ENCODE measurements at regions not wholly inside any gene's neighbourhood (a gene's known extent, or its start where the extent isn't known, plus 50 kb on each side); places are given as distances from the start of the nearest gene placed in this dataset.

DNA sequence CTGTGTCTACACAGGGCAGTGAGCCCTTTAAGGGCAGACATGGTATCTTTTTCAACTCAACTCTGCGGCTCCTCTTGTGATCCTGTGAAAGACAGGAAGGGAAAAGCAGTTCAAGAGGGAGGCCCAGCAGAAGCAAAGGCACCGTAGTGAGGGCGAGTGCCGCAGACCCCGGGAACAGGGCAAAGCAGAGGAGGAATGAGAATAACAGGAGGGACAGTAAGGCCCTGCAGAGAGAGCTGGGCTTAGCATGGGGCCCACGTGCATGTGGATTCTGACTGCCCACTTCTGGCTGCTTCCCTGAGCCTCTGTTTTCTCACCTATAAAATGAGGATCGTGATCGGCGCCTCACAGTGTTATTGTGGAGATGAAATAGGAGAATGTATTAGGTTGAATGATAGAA lies 409.3 kb downstream of the PTPRU start:
- H3K4me3 ChIP-seq (ENCODE audit: low read depth, low read length): no peak overlapping the region
- TF ChIP-seq, protein P1, sequence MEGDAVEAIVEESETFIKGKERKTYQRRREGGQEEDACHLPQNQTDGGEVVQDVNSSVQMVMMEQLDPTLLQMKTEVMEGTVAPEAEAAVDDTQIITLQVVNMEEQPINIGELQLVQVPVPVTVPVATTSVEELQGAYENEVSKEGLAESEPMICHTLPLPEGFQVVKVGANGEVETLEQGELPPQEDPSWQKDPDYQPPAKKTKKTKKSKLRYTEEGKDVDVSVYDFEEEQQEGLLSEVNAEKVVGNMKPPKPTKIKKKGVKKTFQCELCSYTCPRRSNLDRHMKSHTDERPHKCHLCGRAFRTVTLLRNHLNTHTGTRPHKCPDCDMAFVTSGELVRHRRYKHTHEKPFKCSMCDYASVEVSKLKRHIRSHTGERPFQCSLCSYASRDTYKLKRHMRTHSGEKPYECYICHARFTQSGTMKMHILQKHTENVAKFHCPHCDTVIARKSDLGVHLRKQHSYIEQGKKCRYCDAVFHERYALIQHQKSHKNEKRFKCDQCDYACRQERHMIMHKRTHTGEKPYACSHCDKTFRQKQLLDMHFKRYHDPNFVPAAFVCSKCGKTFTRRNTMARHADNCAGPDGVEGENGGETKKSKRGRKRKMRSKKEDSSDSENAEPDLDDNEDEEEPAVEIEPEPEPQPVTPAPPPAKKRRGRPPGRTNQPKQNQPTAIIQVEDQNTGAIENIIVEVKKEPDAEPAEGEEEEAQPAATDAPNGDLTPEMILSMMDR (IDR thresholded peaks at IDR 0.05; ENCODE audit: low read depth, low read length): no peak

DNA sequence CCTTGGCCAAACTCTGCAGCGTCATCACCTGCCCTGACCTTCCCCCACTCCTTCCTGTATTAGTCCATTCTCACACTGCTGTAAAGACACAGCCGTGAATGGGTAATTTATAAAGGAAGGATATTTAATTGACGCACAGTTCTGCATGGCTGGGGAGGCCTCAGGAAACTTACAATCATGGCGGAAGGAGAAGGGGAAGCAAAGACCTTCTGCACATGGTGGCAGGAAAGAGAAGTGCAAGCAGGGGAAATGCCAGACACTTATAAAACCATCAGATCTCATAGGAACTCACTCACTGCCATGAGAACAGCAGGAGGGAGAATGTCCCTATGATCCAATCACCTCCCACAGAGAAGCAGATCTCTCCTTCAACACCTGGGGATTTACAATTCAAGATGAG lies 408.5 kb downstream of the PTPRU start:
- TF ChIP-seq, protein P1 (IDR thresholded peaks at IDR 0.05; ENCODE audit: low read depth, low read length): no peak
- H3K4me3 ChIP-seq (ENCODE audit: low read depth, low read length): no peak overlapping the region

DNA sequence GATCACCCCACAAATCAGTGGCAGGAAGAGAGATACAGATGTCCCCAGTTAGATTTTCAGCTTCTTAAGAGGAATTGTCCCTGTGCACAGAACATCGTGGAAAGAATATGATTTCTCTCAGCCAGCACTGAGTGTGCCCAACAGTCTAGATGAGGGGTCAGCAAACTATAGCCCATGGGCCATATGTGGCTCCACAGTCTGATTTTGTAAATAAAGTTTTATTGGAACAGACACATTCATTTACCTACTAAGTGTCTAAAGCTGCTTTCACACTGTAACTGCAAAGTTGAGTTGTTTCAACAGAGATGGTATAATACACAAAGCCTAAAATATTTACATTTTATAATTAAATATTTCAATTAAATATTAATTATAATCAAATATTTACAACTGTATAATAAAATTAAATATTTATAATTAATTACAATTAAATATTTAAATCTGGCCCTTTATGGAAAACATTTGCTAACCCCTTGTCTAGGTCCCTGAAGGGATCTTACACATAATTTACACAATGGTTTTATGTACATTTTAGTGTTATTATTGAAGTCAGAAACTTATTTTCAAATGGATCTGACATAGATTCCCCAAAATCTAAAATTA lies 407.6 kb downstream of the PTPRU start:
- TF ChIP-seq, protein P1 (IDR thresholded peaks at IDR 0.05; ENCODE audit: low read depth, low read length): no peak
- no peak overlapping the region for H3K4me3 ChIP-seq (ENCODE audit: low read depth, low read length)

DNA sequence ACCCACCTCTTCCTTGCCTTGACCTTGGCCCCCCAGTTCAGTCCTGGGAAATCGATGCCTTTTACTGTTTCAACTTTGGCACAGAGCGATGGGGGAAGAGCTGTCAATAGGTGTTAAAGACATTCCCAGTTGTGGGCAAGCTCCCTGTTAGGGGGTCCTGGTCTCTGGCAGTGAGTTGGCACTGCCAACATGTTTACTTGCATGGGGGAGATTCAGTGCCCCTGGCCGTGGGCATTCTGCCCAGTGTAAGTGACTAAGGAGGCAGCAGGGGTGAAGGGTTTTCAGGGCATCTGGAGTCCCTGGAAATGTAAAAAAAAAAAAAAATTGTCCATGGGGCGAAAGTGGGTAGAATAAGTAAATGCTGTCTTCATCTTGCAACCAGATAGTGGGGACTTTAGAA lies 407.0 kb downstream of the PTPRU start:
- TF ChIP-seq, protein P1 (IDR thresholded peaks at IDR 0.05; ENCODE audit: low read depth, low read length): no peak
- H3K4me3 ChIP-seq (ENCODE audit: low read depth, low read length): no peak overlapping the region

GRCh38 chr1:29642519-29642918 lies 406.2 kb downstream of the PTPRU start:
- H3K4me3 ChIP-seq (ENCODE audit: low read depth, low read length): no peak overlapping the region
- TF ChIP-seq, protein P1 (IDR thresholded peaks at IDR 0.05; ENCODE audit: low read depth, low read length): no peak

- H3K4me3 ChIP-seq (ENCODE audit: low read depth, low read length): no peak overlapping the region
Measured at GRCh38 chr1:29641921-29642320, 405.6 kb downstream of the PTPRU start.

DNA sequence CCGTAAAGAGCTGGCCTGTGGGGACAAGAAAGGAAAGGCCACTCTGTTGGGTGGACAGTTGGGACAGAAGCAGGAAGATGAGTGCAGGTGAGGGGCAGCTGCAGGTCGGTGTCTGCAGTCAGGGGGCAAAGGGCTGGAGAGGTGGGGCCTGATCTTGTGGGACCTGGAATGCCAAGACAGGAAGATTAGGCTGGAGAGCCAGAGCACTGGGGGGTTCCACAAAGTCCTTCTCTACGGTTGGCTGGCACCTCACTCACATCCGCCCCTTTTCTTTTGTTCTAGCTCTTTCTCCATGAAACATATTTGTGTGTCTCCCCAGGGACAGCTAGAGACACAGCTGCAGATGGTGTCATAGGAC lies 404.1 kb downstream of the PTPRU start:
- TF ChIP-seq, protein P1 (IDR thresholded peaks at IDR 0.05; ENCODE audit: low read depth, low read length): no peak
- no peak overlapping the region for H3K4me3 ChIP-seq (ENCODE audit: low read depth, low read length)

More at GRCh38 chr1:29641921-29642320, 405.6 kb downstream of the PTPRU start:
- TF ChIP-seq, protein P1 (IDR thresholded peaks at IDR 0.05; ENCODE audit: low read depth, low read length): no peak

Measured in WI38 (cell line).